Heart right ventricle (tissue), 16 donors: ENCODE measurements at regions not wholly inside any gene's neighbourhood (a gene's known extent, or its start where the extent isn't known, plus 50 kb on each side); places are given as distances from the start of the nearest gene placed in this dataset.

Experiments
- ATAC-seq, 8 donors: fragments of 200-7000 bp; cut with Tn5 transposase; one replicate each; pipeline ENCODE4 v1.9.1; 2020; ENCODE audit warnings: mild to moderate bottlenecking in 8 of 8, moderate library complexity in 8 of 8, moderate number of reproducible peaks in 1 of 8
- DNase-seq, 2 donors: peaks; one replicate each; pipeline ENCODE4 v3.0.0-alpha.2; 2020
- H3K27ac ChIP-seq, 10 donors: fragments of 200-600 bp; sonication (generic) in 2 of 10; one replicate each; pipeline versions ENCODE4 v1.5.0 to v1.8.0; 2020 to 2022; ENCODE audit warnings: mild to moderate bottlenecking in 3 of 10
- H3K27me3 ChIP-seq, 7 donors: fragments of 200-600 bp; one replicate each; pipeline ENCODE4 v1.8.0; 2021 to 2022; ENCODE audit warnings: mild to moderate bottlenecking in 2 of 7
- H3K36me3 ChIP-seq, 9 donors: fragments of 200-600 bp; sonication (generic) in 1 of 9; one replicate each; pipeline versions ENCODE4 v1.5.0 to v1.8.0; 2020 to 2022; ENCODE audit warnings: mild to moderate bottlenecking in 2 of 9
- H3K4me1 ChIP-seq, 9 donors: fragments of 200-600 bp; sonication (generic) in 1 of 9; one replicate each; pipeline versions ENCODE4 v1.5.0 to v1.8.0; 2020 to 2022; ENCODE audit warnings: mild to moderate bottlenecking in 4 of 9
- H3K4me3 ChIP-seq, 10 donors: fragments of 200-600 bp; sonication (generic) in 2 of 10; one replicate each; pipeline versions ENCODE4 v1.5.0 to v1.8.0; 2020 to 2022; ENCODE audit warnings: mild to moderate bottlenecking in 7 of 10, moderate library complexity in 2 of 10
- H3K9me3 ChIP-seq, 11 donors: fragments of 200-600 bp in 10 of 11; sonication (generic) in 2 of 11; one replicate each; pipeline versions ENCODE4 v1.5.0 to v1.8.0; 2013 to 2022; ENCODE audit warnings: mild to moderate bottlenecking in 2 of 11, control low read depth in 1 of 11, moderate library complexity in 1 of 11
- CTCF ChIP-seq, 9 donors: fragments of 200-600 bp; sonication (generic) in 2 of 9; IDR thresholded peaks; one replicate each; pipeline versions ENCODE4 v1.5.0 to v1.8.0; 2021 to 2022; ENCODE audit warnings: antibody characterized with exemption in 9 of 9, mild to moderate bottlenecking in 5 of 9, moderate library complexity in 1 of 9
- WGBS, 2 donors: extraction: QIAGEN DNeasy Blood & Tissue Kit; methylation state at CpG; one replicate each; pipeline ENCODE4 v1.1.7; 2013; ENCODE audit warnings: inconsistent platforms in 1 of 2; 5-methylcytosine and 5-hydroxymethylcytosine counted together
- intact Hi-C, 10 donors: fragments of 100-400 bp; cut with DNase I; formaldehyde crosslinking; loops; one replicate each; pipeline versions ENCODE4 v1.11.1 to v1.14.2; 2022
- donor health status: Arrhythmogenic right ventricular cardiomyopathy.
- donor health status: ischemic (EF 13 %, LVEDD 7.1; RV severe dilation, severe dysfunction).
- donor health status: healthy with polysubstance abuse.
- donor health status: DM: no; HTN: yes; CAD: no.
- donor health status: DM: no; HTN: no; CAD: no.
- donor health status: ischemic (EF 25% LVEDD 6.9; RV normal size, moderate dysfunction).
- donor health status: ischemic (EF 25% LVEDD 5.7; RV mildly dilated, moderate dysfunction).
- donor health status: healthy.
- donor health status: DM: yes; HTN: yes; CAD: no.
- donor health status: Ischemic cardiomyopathy.
- donor health status: ischemic (EF 35%, LVEDD 5.7; RV mildly dilated, moderate dysfunction).
- donor health status: nonischemic (EF 11% LVEDD 7.7; RV severe dilation, severe dysfunction).
- donor health status: DM: yes; HTN: yes; CAD: no.
- donor health status: PGD.
- donor health status: ischemic (EF 29% LVEDD 5.4; RV normal size, mild dysfunction).
- donor health status: nonischemic (EF 23%, LVEDD 6.1; RV moderate dilation, normal function).

GRCh38 chr16:17839272-17839671, 368.5 kb upstream of the XYLT1 start:
- Histone ChIP-seq H3K4me3 (no peak overlapping the region), H3K27me3 (peaks cover 0 to 33% (median 4%) of the 10 kb centered on the region in 7 donors), H3K27ac (no peak overlapping the region), H3K4me1 (no peaks in the 10 kb centered on the region), H3K9me3 (no peaks in the 10 kb centered on the region), H3K36me3 (no peaks in the 10 kb centered on the region)
- 85 to 88% methylated on average over 9 of the region's 9 CpGs for WGBS, 2 donors
- no peak for ATAC-seq
- intact Hi-C loops: no loop called here
- TF ChIP-seq CTCF (IDR thresholded peaks at IDR 0.05): no peak
- no peak for DNase-seq

GRCh38 chr16:17836868-17837602, 366.3 kb upstream of the XYLT1 start:
- H3K27me3 ChIP-seq: peaks cover 0 to 33% (median 4%) of the 10 kb centered on the region in 7 donors
- no peak overlapping the region for H3K27ac ChIP-seq
- intact Hi-C loops: loop anchor here in 1 of 10 donors (2.0 kb wide), 1 partner anchor 20 kb away; no protein-coding TSS in a partner anchor
- no peak for TF ChIP-seq CTCF (IDR thresholded peaks at IDR 0.05)
- H3K4me1 ChIP-seq: no peaks in the 10 kb centered on the region
- WGBS, 2 donors: 60 to 64% methylated on average over 12 of the region's 12 CpGs
- ATAC-seq (no peak), DNase-seq (no peak)
- H3K36me3 ChIP-seq: no peaks in the 10 kb centered on the region
- H3K4me3 ChIP-seq: no peak overlapping the region
- no peaks in the 10 kb centered on the region for H3K9me3 ChIP-seq

GRCh38 chr16:17835118-17835876, 364.5 kb upstream of the XYLT1 start:
- intact Hi-C loops: no loop called here
- TF ChIP-seq CTCF (IDR thresholded peaks at IDR 0.05): no peak
- Histone ChIP-seq H3K4me3 (no peak overlapping the region), H3K36me3 (no peaks in the 10 kb centered on the region), H3K27me3 (peaks cover 0 to 33% (median 4%) of the 10 kb centered on the region in 7 donors), H3K9me3 (no peaks in the 10 kb centered on the region), H3K27ac (no peak overlapping the region), H3K4me1 (no peaks in the 10 kb centered on the region)
- ATAC-seq (no peak), DNase-seq (no peak)
- WGBS, 2 donors: 65 to 70% methylated on average over 4 of the region's 4 CpGs

GRCh38 chr16:17832738-17833137, 362.0 kb upstream of the XYLT1 start:
- H3K4me1 ChIP-seq: no peaks in the 10 kb centered on the region
- ATAC-seq (no peak), DNase-seq (no peak)
- H3K9me3 ChIP-seq: no peaks in the 10 kb centered on the region
- no peak overlapping the region for H3K27ac ChIP-seq
- H3K27me3 ChIP-seq: peaks cover 0 to 17% (median 4%) of the 10 kb centered on the region in 7 donors
- no peak for TF ChIP-seq CTCF (IDR thresholded peaks at IDR 0.05)
- intact Hi-C loops: no loop called here
- H3K36me3 ChIP-seq: no peaks in the 10 kb centered on the region
- no peak overlapping the region for H3K4me3 ChIP-seq
- 93 to 95% methylated on average over 2 of the region's 2 CpGs for WGBS, 2 donors
